Neural cell (in vitro differentiated cells): ENCODE measurements at regions not wholly inside any gene's neighbourhood (a gene's known extent, or its start where the extent isn't known, plus 50 kb on each side); places are given as distances from the start of the nearest gene placed in this dataset.

Experiments
- H2AFZ ChIP-seq: fragments of 200-600, 300-800 bp; sonication (generic), shearing (Covaris generic); 2 replicates; pipeline ENCODE4 v1.6.0; 2014; ENCODE audit warnings: low read depth, mild to moderate bottlenecking, antibody characterized with exemption, low read length, moderate library complexity
- H3F3A ChIP-seq: fragments of 200-600 bp; shearing (Covaris generic); 2 replicates; pipeline ENCODE4 v1.6.1; 2016; ENCODE audit warnings: mild to moderate bottlenecking, moderate library complexity, mixed read lengths, antibody characterized with exemption, low read length; ENCODE audit not compliant: insufficient read depth, poor library complexity, severe bottlenecking
- H3K27ac ChIP-seq: fragments of 200-600, 300-800 bp; sonication (generic), shearing (Covaris generic); 2 replicates; pipeline ENCODE4 v1.5.1; 2014; ENCODE audit warnings: mild to moderate bottlenecking, low read length, moderate library complexity
- H3K27me3 ChIP-seq: fragments of 300-800, 200-600 bp; sonication (generic), shearing (Covaris generic); 2 replicates; pipeline ENCODE4 v1.6.0; 2014; ENCODE audit warnings: mild to moderate bottlenecking, low read depth, low read length, moderate library complexity; ENCODE audit not compliant: insufficient read depth
- H3K36me3 ChIP-seq: fragments of 300-800, 200-600 bp; sonication (generic), shearing (Covaris generic); 2 replicates; pipeline ENCODE4 v1.5.1; 2014; ENCODE audit warnings: mild to moderate bottlenecking, antibody characterized with exemption, low read length, moderate library complexity; ENCODE audit not compliant: insufficient read depth
- H3K4me2 ChIP-seq: fragments of 300-800, 200-600 bp; sonication (generic), shearing (Covaris generic); 2 replicates; pipeline ENCODE4 v1.6.0; 2014; ENCODE audit warnings: mild to moderate bottlenecking, low read length
- H3K4me3 ChIP-seq: fragments of 300-800, 200-600 bp; sonication (generic), shearing (Covaris generic); 2 replicates; pipeline ENCODE4 v1.5.1; 2014; ENCODE audit warnings: mild to moderate bottlenecking, low read length, moderate library complexity
- H3K79me2 ChIP-seq: fragments of 200-600 bp; shearing (Covaris generic); replicated peaks from 2 replicates; pipeline ENCODE4 v1.6.0; 2014; ENCODE audit warnings: mild to moderate bottlenecking, low read length, moderate library complexity; ENCODE audit not compliant: insufficient read depth
- H3K9ac ChIP-seq: fragments of 300-800, 200-600 bp; sonication (generic), shearing (Covaris generic); 2 replicates; pipeline ENCODE4 v1.6.1; 2016; ENCODE audit warnings: mild to moderate bottlenecking, low read length, mixed read lengths
- H3K9me2 ChIP-seq: fragments of 200-600 bp; shearing (Covaris generic); 2 replicates; pipeline ENCODE4 v1.6.1; 2016; ENCODE audit warnings: mild to moderate bottlenecking, low read length, mixed read lengths; ENCODE audit not compliant: insufficient read depth
- H3K9me3 ChIP-seq: fragments of 200-600, 300-800 bp; sonication (generic), shearing (Covaris generic); 2 replicates; pipeline ENCODE4 v1.6.1; 2016; ENCODE audit warnings: mild to moderate bottlenecking, mixed run types, low read length, moderate library complexity, mixed read lengths
- H4K20me1 ChIP-seq: fragments of 200-600 bp; shearing (Covaris generic); 2 replicates; pipeline ENCODE4 v1.6.1; 2016; ENCODE audit warnings: mild to moderate bottlenecking, mixed run types; ENCODE audit not compliant: insufficient read depth
- CTCF ChIP-seq: fragments of 450-650 bp; IDR thresholded peaks from 2 replicates; pipeline ENCODE4 v1.5.1; 2014; ENCODE audit warnings: antibody characterized with exemption, mild to moderate bottlenecking, moderate library complexity; ENCODE audit not compliant: poor library complexity, severe bottlenecking
- EP300 ChIP-seq: fragments of 450-650 bp; conservative IDR thresholded peaks from 2 replicates; pipeline ENCODE4 v1.6.1; 2014; ENCODE audit warnings: antibody characterized with exemption, mild to moderate bottlenecking, moderate library complexity; ENCODE audit not compliant: poor library complexity, severe bottlenecking
- EZH2 ChIP-seq: fragments of 200-600, 300-800 bp; shearing (Covaris generic), sonication (generic); IDR thresholded peaks from 2 replicates; pipeline ENCODE4 v1.6.1; 2014; ENCODE audit warnings: antibody characterized with exemption, low read length, borderline replicate concordance, mild to moderate bottlenecking; ENCODE audit not compliant: insufficient read depth, poor library complexity, severe bottlenecking
- MXI1 ChIP-seq: fragments of 450-650 bp; conservative IDR thresholded peaks from 2 replicates; pipeline ENCODE4 v1.6.1; 2014; ENCODE audit warnings: antibody characterized with exemption, mild to moderate bottlenecking; ENCODE audit not compliant: poor library complexity, severe bottlenecking
- POLR2AphosphoS5 ChIP-seq: IDR thresholded peaks from 2 replicates; pipeline ENCODE4 v1.6.1; 2012
- RAD21 ChIP-seq: fragments of 450-650 bp; conservative IDR thresholded peaks from 2 replicates; pipeline ENCODE4 v1.6.1; 2014; ENCODE audit warnings: antibody characterized with exemption, mild to moderate bottlenecking, moderate library complexity
- SMC3 ChIP-seq: fragments of 450-650 bp; conservative IDR thresholded peaks from 2 replicates; pipeline ENCODE4 v1.6.1; 2014; ENCODE audit warnings: antibody characterized with exemption, mild to moderate bottlenecking, moderate library complexity; ENCODE audit not compliant: poor library complexity
- TAF1 ChIP-seq: IDR thresholded peaks from 2 replicates; pipeline ENCODE4 v1.6.1; 2012; ENCODE audit warnings: low read depth
- TF ChIP-seq, protein P1 (sequence below): IDR thresholded peaks from 2 replicates; pipeline ENCODE4 v1.6.1; 2012; ENCODE audit warnings: borderline replicate concordance

GRCh38 chr1:105072850-105073249, 1323.2 kb downstream of the AMY1C start:
- H3K27ac ChIP-seq = no peak overlapping the region
- TF ChIP-seq SMC3 (no peak), CTCF (no peak), RAD21 (no peak), EP300 (no peak), POLR2AphosphoS5 (no peak), MXI1 (no peak)
- TF ChIP-seq, protein P1, sequence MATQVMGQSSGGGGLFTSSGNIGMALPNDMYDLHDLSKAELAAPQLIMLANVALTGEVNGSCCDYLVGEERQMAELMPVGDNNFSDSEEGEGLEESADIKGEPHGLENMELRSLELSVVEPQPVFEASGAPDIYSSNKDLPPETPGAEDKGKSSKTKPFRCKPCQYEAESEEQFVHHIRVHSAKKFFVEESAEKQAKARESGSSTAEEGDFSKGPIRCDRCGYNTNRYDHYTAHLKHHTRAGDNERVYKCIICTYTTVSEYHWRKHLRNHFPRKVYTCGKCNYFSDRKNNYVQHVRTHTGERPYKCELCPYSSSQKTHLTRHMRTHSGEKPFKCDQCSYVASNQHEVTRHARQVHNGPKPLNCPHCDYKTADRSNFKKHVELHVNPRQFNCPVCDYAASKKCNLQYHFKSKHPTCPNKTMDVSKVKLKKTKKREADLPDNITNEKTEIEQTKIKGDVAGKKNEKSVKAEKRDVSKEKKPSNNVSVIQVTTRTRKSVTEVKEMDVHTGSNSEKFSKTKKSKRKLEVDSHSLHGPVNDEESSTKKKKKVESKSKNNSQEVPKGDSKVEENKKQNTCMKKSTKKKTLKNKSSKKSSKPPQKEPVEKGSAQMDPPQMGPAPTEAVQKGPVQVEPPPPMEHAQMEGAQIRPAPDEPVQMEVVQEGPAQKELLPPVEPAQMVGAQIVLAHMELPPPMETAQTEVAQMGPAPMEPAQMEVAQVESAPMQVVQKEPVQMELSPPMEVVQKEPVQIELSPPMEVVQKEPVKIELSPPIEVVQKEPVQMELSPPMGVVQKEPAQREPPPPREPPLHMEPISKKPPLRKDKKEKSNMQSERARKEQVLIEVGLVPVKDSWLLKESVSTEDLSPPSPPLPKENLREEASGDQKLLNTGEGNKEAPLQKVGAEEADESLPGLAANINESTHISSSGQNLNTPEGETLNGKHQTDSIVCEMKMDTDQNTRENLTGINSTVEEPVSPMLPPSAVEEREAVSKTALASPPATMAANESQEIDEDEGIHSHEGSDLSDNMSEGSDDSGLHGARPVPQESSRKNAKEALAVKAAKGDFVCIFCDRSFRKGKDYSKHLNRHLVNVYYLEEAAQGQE = no peak
- no peaks in the 10 kb centered on the region for H4K20me1 ChIP-seq
- no peaks in the 10 kb centered on the region for H3K9me2 ChIP-seq
- no peaks in the 10 kb centered on the region for H3K36me3 ChIP-seq
- H3K4me3 ChIP-seq = no peak overlapping the region
- H3K79me2 ChIP-seq = no peaks in the 10 kb centered on the region
- no peak overlapping the region for H2AFZ ChIP-seq
- H3K4me2 ChIP-seq = no peak overlapping the region
- no peaks in the 10 kb centered on the region for H3K9me3 ChIP-seq
- H3K27me3 ChIP-seq = no peaks in the 10 kb centered on the region
- no peak overlapping the region for H3K9ac ChIP-seq
- no peaks in the 10 kb centered on the region for H3F3A ChIP-seq

GRCh38 chr1:105073660-105074059, 1324.0 kb downstream of the AMY1C start:
- no peaks in the 10 kb centered on the region for H3F3A ChIP-seq
- no peaks in the 10 kb centered on the region for H3K9me2 ChIP-seq
- H3K4me2 ChIP-seq = no peak overlapping the region
- H2AFZ ChIP-seq = no peak overlapping the region
- H4K20me1 ChIP-seq = no peaks in the 10 kb centered on the region
- H3K9me3 ChIP-seq = no peaks in the 10 kb centered on the region
- no peak overlapping the region for H3K4me3 ChIP-seq
- H3K36me3 ChIP-seq = no peaks in the 10 kb centered on the region
- H3K79me2 ChIP-seq = no peaks in the 10 kb centered on the region
- TF ChIP-seq, protein P1 = no peak
- TF ChIP-seq RAD21 = no peak
- no peak for TF ChIP-seq TAF1
- no peak for TF ChIP-seq MXI1
- no peak for TF ChIP-seq SMC3
- TF ChIP-seq EP300 = no peak
- TF ChIP-seq CTCF = no peak
- TF ChIP-seq POLR2AphosphoS5 = no peak
- no peak for TF ChIP-seq EZH2
- H3K27me3 ChIP-seq = no peaks in the 10 kb centered on the region
- no peak overlapping the region for H3K9ac ChIP-seq
- no peak overlapping the region for H3K27ac ChIP-seq
